ENCODE measurements at regions not wholly inside any gene's neighbourhood (a gene's known extent, or its start where the extent isn't known, plus 50 kb on each side); places are given as distances from the start of the nearest gene placed in this dataset.

GRCh38 chr18:22701326-22701725, 231.8 kb upstream of the RBBP8 start (continued):
- TF ChIP-seq, protein P1, sequence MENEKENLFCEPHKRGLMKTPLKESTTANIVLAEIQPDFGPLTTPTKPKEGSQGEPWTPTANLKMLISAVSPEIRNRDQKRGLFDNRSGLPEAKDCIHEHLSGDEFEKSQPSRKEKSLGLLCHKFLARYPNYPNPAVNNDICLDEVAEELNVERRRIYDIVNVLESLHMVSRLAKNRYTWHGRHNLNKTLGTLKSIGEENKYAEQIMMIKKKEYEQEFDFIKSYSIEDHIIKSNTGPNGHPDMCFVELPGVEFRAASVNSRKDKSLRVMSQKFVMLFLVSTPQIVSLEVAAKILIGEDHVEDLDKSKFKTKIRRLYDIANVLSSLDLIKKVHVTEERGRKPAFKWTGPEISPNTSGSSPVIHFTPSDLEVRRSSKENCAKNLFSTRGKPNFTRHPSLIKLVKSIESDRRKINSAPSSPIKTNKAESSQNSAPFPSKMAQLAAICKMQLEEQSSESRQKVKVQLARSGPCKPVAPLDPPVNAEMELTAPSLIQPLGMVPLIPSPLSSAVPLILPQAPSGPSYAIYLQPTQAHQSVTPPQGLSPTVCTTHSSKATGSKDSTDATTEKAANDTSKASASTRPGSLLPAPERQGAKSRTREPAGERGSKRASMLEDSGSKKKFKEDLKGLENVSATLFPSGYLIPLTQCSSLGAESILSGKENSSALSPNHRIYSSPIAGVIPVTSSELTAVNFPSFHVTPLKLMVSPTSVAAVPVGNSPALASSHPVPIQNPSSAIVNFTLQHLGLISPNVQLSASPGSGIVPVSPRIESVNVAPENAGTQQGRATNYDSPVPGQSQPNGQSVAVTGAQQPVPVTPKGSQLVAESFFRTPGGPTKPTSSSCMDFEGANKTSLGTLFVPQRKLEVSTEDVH (IDR thresholded peaks at IDR 0.05; ENCODE audit: low read depth, partially characterized antibody) = no peak
- TF ChIP-seq CHD1 (IDR thresholded peaks at IDR 0.05; ENCODE audit: low read depth, low read length) (no peak), IRF3 (IDR thresholded peaks at IDR 0.05) (no peak), MAX (IDR thresholded peaks at IDR 0.05; ENCODE audit: low read depth, low read length) (no peak), NRF1 (conservative IDR thresholded peaks at IDR 0.05; ENCODE audit: low read depth, low read length) (no peak)
- TF ChIP-seq, protein P2, sequence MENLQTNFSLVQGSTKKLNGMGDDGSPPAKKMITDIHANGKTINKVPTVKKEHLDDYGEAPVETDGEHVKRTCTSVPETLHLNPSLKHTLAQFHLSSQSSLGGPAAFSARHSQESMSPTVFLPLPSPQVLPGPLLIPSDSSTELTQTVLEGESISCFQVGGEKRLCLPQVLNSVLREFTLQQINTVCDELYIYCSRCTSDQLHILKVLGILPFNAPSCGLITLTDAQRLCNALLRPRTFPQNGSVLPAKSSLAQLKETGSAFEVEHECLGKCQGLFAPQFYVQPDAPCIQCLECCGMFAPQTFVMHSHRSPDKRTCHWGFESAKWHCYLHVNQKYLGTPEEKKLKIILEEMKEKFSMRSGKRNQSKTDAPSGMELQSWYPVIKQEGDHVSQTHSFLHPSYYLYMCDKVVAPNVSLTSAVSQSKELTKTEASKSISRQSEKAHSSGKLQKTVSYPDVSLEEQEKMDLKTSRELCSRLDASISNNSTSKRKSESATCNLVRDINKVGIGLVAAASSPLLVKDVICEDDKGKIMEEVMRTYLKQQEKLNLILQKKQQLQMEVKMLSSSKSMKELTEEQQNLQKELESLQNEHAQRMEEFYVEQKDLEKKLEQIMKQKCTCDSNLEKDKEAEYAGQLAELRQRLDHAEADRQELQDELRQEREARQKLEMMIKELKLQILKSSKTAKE (IDR thresholded peaks at IDR 0.05; ENCODE audit: low read depth, poor library complexity, severe bottlenecking) = no peak

Measured in GM12878 (cell line).